Neural progenitor cell (in vitro differentiated cells): ENCODE measurements at regions not wholly inside any gene's neighbourhood (a gene's known extent, or its start where the extent isn't known, plus 50 kb on each side); places are given as distances from the start of the nearest gene placed in this dataset.

Source experiments
- DNase-seq: peaks from one replicate; pipeline ENCODE4 v3.0.0-alpha.2; 2016; ENCODE audit warnings: low spot score
- H2AFZ ChIP-seq: fragments of 200-600 bp; sonication (generic); replicated peaks from 2 replicates; pipeline ENCODE4 v1.6.1; 2016; ENCODE audit warnings: antibody characterized with exemption
- H3F3A ChIP-seq: fragments of 200-600 bp; sonication (generic); 2 replicates; pipeline ENCODE4 v1.6.1; 2016; ENCODE audit warnings: antibody characterized with exemption, low read depth
- H3K27ac ChIP-seq: fragments of 200-600 bp; sonication (generic); 2 replicates; pipeline ENCODE4 v1.5.1; 2016; ENCODE audit warnings: mild to moderate bottlenecking
- H3K27me3 ChIP-seq: fragments of 200-600 bp; sonication (generic); 2 replicates; pipeline ENCODE4 v1.6.1; 2016; ENCODE audit warnings: mild to moderate bottlenecking, moderate library complexity
- H3K36me3 ChIP-seq: fragments of 200-600 bp; sonication (generic); 2 replicates; pipeline ENCODE4 v1.5.1; 2016
- H3K4me1 ChIP-seq: fragments of 200-600 bp; sonication (generic); 2 replicates; pipeline ENCODE4 v1.6.1; 2016; ENCODE audit warnings: mixed run types
- H3K4me2 ChIP-seq: fragments of 200-600 bp; sonication (generic); 2 replicates; pipeline ENCODE4 v1.6.1; 2016
- H3K4me3 ChIP-seq: fragments of 200-600 bp; sonication (generic); 2 replicates; pipeline ENCODE4 v1.5.1; 2016
- H3K79me2 ChIP-seq: fragments of 200-600 bp; sonication (generic); 2 replicates; pipeline ENCODE4 v1.6.1; 2016; ENCODE audit warnings: low read depth
- H3K9ac ChIP-seq: fragments of 200-600 bp; sonication (generic); 2 replicates; pipeline ENCODE4 v1.6.1; 2016
- H3K9me3 ChIP-seq: fragments of 200-600 bp; sonication (generic); 2 replicates; pipeline ENCODE4 v1.5.1; 2016; ENCODE audit warnings: low read depth
- H4K20me1 ChIP-seq: fragments of 200-600 bp; sonication (generic); 2 replicates; pipeline ENCODE4 v1.6.1; 2016; ENCODE audit warnings: low read depth
- H3K27ac Mint-ChIP-seq: 3 replicates; pipeline ENCODE4 v1.8.0; 2021; ENCODE audit warnings: mixed read lengths
- H3K27me3 Mint-ChIP-seq: 2 replicates; pipeline ENCODE4 v1.8.0; 2022; ENCODE audit warnings: low read depth, mild to moderate bottlenecking, inconsistent platforms, moderate library complexity, mixed read lengths; ENCODE audit not compliant: insufficient read depth
- H3K36me3 Mint-ChIP-seq: 3 replicates; pipeline ENCODE4 v1.8.0; 2021; ENCODE audit warnings: mixed read lengths
- H3K4me1 Mint-ChIP-seq: 3 replicates; pipeline ENCODE4 v1.8.0; 2021; ENCODE audit warnings: mixed read lengths
- H3K4me3 Mint-ChIP-seq: 3 replicates; pipeline ENCODE4 v1.8.0; 2021; ENCODE audit warnings: mild to moderate bottlenecking, moderate library complexity, mixed read lengths
- H3K9me3 Mint-ChIP-seq: 3 replicates; pipeline ENCODE4 v1.8.0; 2020; ENCODE audit warnings: mixed read lengths
- EZH2 ChIP-seq: fragments of 200-600 bp; sonication (generic); IDR thresholded peaks from 2 replicates; pipeline ENCODE4 v1.6.1; 2017; ENCODE audit warnings: antibody characterized with exemption, mild to moderate bottlenecking, moderate library complexity
- EZH2phosphoT487 ChIP-seq: fragments of 200-600 bp; sonication (generic); IDR thresholded peaks from 2 replicates; pipeline ENCODE4 v1.6.1; 2017; ENCODE audit warnings: antibody characterized with exemption
- TF ChIP-seq, protein P1 (sequence below): fragments of 200-600 bp; sonication (generic); IDR thresholded peaks from 2 replicates; pipeline ENCODE4 v1.5.1; 2017; ENCODE audit warnings: antibody characterized with exemption, mild to moderate bottlenecking

DNA sequence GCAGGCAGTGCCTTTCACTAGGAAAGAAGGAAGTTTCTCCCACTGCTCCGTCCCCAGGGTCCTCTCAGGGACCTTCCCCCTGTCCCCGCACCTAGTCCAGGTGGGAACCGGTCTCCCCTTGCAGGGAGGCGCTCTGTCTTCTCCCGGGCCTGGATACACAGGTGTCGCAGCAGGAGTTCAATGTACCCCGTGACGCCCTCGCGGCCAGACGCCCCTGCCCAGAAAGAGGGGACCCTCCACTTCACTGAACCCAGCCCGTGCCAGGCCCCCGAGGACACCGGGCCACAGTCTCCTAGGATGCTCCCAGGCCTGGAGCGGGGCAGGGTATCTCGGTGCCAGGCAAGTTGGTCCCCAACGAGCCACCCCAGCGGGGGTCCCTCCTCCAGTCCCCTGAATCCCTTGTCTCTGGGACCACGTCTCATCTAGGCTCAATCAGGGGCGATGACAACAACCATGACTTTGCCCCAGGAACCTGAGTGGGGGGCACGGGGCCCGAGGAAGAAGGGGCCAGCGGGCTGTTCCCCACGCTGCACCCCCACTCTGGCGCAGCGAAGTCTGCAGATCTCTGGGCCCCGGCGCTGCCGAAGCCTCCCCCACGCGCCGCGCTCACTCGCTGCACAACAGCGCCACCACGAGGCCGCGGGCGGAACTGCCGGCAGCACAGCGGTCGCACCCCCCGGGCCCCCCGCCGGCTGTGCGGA lies 103.0 kb downstream of the EDN3 start:
- Mint-ChIP-seq H3K4me1 (peaks cover 20% of the 10 kb centered on the region), H3K27ac (no peak overlapping the region), H3K9me3 (no peaks in the 10 kb centered on the region), H3K4me3 (peak overlapping the region; percentile 79), H3K36me3 (no peaks in the 10 kb centered on the region), H3K27me3 (peaks cover 2% of the 10 kb centered on the region)
- peak; percentile 87 for DNase-seq
- Histone ChIP-seq H4K20me1 (no peaks in the 10 kb centered on the region), H3K4me2 (peak overlapping the region; percentile 98), H3K27ac (no peak overlapping the region), H2AFZ (peak overlapping the region; percentile 92), H3K9me3 (no peaks in the 10 kb centered on the region), H3K4me3 (peak overlapping the region; percentile 54), H3F3A (peaks cover 20% of the 10 kb centered on the region), H3K27me3 (peaks cover 34% of the 10 kb centered on the region), H3K79me2 (no peaks in the 10 kb centered on the region), H3K9ac (no peak overlapping the region), H3K36me3 (no peaks in the 10 kb centered on the region), H3K4me1 (peaks cover 44% of the 10 kb centered on the region)
- TF ChIP-seq, protein P1, sequence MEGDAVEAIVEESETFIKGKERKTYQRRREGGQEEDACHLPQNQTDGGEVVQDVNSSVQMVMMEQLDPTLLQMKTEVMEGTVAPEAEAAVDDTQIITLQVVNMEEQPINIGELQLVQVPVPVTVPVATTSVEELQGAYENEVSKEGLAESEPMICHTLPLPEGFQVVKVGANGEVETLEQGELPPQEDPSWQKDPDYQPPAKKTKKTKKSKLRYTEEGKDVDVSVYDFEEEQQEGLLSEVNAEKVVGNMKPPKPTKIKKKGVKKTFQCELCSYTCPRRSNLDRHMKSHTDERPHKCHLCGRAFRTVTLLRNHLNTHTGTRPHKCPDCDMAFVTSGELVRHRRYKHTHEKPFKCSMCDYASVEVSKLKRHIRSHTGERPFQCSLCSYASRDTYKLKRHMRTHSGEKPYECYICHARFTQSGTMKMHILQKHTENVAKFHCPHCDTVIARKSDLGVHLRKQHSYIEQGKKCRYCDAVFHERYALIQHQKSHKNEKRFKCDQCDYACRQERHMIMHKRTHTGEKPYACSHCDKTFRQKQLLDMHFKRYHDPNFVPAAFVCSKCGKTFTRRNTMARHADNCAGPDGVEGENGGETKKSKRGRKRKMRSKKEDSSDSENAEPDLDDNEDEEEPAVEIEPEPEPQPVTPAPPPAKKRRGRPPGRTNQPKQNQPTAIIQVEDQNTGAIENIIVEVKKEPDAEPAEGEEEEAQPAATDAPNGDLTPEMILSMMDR, result peak; percentile 100
- peak; percentile 29 for TF ChIP-seq EZH2
- TF ChIP-seq EZH2phosphoT487, result peak; percentile 20

DNA sequence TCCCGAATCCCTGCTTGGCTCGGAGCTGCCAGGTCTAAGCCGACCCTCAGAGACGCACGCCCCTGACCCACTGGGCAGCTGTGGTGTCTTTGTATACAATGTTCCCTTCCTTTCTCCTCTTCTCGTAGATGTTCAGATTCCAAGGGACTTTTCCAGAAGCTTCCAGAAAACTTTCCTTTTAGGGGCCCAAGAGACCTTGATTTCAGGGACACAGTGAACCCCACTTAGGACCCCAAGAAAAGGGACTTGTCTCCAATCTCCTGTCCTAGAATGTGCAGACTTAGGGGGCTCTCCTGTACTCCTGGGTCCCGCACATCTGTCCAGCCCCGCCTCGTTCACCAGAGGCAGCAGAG lies 103.5 kb downstream of the EDN3 start:
- Mint-ChIP-seq H3K9me3 (peaks cover 1% of the 10 kb centered on the region), H3K4me1 (peaks cover 20% of the 10 kb centered on the region), H3K36me3 (no peaks in the 10 kb centered on the region), H3K27ac (no peak overlapping the region), H3K4me3 (peak overlapping the region; percentile 72), H3K27me3 (peaks cover 2% of the 10 kb centered on the region)
- H3K27ac ChIP-seq, result no peak overlapping the region
- H2AFZ ChIP-seq, result no peak overlapping the region
- no peaks in the 10 kb centered on the region for H3K36me3 ChIP-seq
- peaks cover 39% of the 10 kb centered on the region for H3K4me1 ChIP-seq
- H3K9ac ChIP-seq, result no peak overlapping the region
- peaks cover 20% of the 10 kb centered on the region for H3F3A ChIP-seq
- peak overlapping the region; percentile 54 for H3K4me3 ChIP-seq
- H3K79me2 ChIP-seq, result no peaks in the 10 kb centered on the region
- H3K27me3 ChIP-seq, result peaks cover 34% of the 10 kb centered on the region
- peak overlapping the region; percentile 98 for H3K4me2 ChIP-seq
- no peaks in the 10 kb centered on the region for H3K9me3 ChIP-seq
- no peaks in the 10 kb centered on the region for H4K20me1 ChIP-seq
- no peak for DNase-seq
- TF ChIP-seq EZH2, result no peak
- TF ChIP-seq, protein P1, result no peak
- no peak for TF ChIP-seq EZH2phosphoT487

DNA sequence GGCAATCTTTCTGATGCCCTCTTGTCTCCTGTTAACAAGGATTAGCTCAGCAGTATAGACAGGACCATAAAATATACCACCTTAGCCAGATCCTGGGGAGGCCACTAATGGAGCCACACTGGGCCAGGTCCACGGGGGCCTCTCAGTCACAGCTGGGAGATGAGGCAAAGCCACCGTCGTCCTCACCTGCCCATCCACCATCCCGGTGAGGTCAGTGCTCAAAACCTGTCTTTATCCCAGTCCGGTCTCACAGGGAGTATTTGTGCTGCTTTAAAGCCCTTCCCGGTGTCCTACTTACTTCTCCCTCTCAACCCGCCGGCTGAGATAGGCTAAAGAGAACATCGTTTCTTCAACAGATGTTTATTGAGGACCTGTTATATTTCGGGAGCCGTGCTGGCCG lies 104.3 kb downstream of the EDN3 start:
- H2AFZ ChIP-seq, result no peak overlapping the region
- peaks cover 3% of the 10 kb centered on the region for H3K9me3 Mint-ChIP-seq
- TF ChIP-seq, protein P1, result no peak
- TF ChIP-seq EZH2 (no peak), EZH2phosphoT487 (no peak)
- H3K4me1 Mint-ChIP-seq, result peaks cover 20% of the 10 kb centered on the region
- H3K4me1 ChIP-seq, result peaks cover 33% of the 10 kb centered on the region
- peak; percentile 44 for DNase-seq
- no peaks in the 10 kb centered on the region for H3K79me2 ChIP-seq
- peaks cover 2% of the 10 kb centered on the region for H3K27me3 Mint-ChIP-seq
- no peak overlapping the region for H3K9ac ChIP-seq
- no peaks in the 10 kb centered on the region for H3K36me3 Mint-ChIP-seq
- H3K27ac ChIP-seq, result peak overlapping the region; percentile 24
- peaks cover 20% of the 10 kb centered on the region for H3F3A ChIP-seq
- H4K20me1 ChIP-seq, result no peaks in the 10 kb centered on the region
- no peak overlapping the region for H3K27ac Mint-ChIP-seq
- no peaks in the 10 kb centered on the region for H3K36me3 ChIP-seq
- peaks cover 34% of the 10 kb centered on the region for H3K27me3 ChIP-seq
- peak overlapping the region; percentile 98 for H3K4me2 ChIP-seq
- H3K4me3 Mint-ChIP-seq, result no peak overlapping the region
- H3K9me3 ChIP-seq, result no peaks in the 10 kb centered on the region
- no peak overlapping the region for H3K4me3 ChIP-seq
